ENCODE measurements at regions not wholly inside any gene's neighbourhood (a gene's known extent, or its start where the extent isn't known, plus 50 kb on each side); places are given as distances from the start of the nearest gene placed in this dataset.

GRCh38 chr4:124097447-124097846 lies 615.1 kb downstream of the ANKRD50 start:
- TF ChIP-seq CTCF (IDR thresholded peaks at IDR 0.05; ENCODE audit: low read length), result no peak
- no peak for TF ChIP-seq EZH2 (optimal IDR thresholded peaks at IDR 0.05; ENCODE audit: low read depth, low read length)
- TF ChIP-seq EZH2phosphoT487 (IDR thresholded peaks at IDR 0.05; ENCODE audit: low read length), result no peak

Data from MM.1S (cell line).